ENCODE measurements at regions not wholly inside any gene's neighbourhood (a gene's known extent, or its start where the extent isn't known, plus 50 kb on each side); places are given as distances from the start of the nearest gene placed in this dataset.
"Not testable (repeated sequence)": the region's sequence is repeated elsewhere in the genome, so short reads cannot be mapped to it uniquely, and the experiment has no call there.

DNA sequence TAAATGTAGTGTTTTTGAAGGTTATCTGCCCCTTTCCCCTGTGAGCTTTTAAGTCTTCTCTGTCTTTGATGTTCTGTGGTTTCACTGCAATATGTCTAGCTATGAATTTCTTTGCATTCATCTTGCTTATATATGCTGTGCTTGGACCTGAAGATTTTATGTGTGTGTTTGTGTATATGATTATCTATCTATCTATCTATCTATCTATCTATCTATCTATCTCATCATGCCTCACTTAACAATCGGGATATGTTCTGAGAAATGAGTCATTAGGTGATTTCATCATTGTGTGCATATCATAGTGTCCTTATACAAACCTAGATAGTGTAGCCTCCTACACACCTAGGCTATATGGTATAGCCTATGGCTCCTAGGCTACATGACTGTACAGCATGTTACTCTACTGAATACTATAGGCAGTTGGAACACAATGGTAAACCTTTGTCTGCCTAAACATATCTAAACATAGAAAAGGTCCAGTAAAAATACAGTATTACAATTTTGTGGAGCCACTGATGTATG is 173.9 kb downstream of the NPIPA7 start:
- H3K27ac ChIP-seq; DNase-seq (ENCODE audit: low spot score); H3K4me3 ChIP-seq: not testable (repeated sequence)

DNA sequence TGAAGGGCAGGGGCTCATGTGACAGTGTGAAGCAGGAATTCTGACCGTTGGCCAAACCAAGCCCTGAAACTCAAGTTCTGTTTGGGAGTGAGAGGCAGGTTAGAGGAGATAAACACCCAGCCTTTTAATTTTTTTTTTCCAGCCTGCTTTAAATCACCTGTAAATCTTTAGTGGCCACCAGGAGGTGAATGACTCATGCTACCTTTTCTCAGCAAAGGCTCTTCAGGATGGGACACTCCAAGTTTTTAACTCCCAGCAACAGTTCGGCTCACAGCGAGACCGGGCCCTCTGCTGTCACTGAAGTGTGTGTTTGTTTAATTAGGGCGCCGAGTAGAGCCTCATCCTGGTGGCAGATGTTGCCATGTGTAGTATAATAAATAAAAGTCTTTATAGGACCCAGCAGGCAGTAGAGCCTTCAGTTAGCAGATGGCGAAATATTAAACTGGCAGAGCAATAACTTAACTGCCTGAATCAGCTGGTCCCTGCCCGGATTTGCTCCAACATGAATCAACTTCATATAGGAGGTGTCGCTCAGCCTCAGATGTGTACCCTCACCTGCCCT is 180.3 kb downstream of the NPIPA7 start:
- DNase-seq (ENCODE audit: low spot score); H3K27ac ChIP-seq; H3K4me3 ChIP-seq: not testable (repeated sequence)

DNA sequence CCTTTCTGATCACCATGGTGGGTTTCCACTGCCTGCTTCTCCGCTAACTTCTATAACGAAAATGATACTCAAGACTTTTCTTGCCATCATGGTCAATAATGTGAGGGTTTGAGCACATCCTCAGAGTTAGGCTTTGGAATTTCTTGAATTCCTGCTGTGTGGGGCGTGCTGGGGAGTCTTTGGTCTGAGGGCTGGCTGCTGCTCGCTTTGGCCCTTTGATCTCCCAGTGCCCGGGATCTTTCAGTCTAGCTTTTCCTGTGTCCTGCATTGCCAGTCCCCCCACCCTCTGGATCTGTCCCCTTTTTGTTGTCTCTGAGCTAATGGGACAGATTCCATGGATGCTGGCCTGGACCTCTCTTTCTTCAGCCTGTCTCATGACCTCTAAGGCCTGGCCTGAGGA is 182.6 kb downstream of the NPIPA7 start:
- H3K27ac ChIP-seq; DNase-seq (ENCODE audit: low spot score); H3K4me3 ChIP-seq: not testable (repeated sequence)

DNA sequence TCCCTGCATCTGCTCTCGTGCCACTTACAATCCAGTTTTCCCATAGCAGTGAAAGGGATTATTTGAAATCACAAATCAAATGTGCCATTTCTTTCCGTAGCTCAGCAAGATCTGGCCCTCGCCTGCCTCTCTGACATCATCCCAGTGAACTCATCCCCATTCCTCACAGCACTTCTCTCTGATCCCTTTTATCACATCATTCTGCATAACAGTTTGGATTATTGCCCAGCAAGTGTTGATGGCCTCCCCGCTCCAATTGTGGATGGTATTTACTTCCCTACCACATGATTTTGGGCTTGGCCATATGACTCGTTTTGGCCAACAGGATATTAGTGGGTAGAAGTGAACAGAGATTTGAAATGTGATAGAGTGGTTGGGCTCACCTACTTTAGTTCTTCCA is 185.0 kb downstream of the NPIPA7 start:
- not testable (repeated sequence) for H3K27ac ChIP-seq; H3K4me3 ChIP-seq; DNase-seq (ENCODE audit: low spot score)

DNA sequence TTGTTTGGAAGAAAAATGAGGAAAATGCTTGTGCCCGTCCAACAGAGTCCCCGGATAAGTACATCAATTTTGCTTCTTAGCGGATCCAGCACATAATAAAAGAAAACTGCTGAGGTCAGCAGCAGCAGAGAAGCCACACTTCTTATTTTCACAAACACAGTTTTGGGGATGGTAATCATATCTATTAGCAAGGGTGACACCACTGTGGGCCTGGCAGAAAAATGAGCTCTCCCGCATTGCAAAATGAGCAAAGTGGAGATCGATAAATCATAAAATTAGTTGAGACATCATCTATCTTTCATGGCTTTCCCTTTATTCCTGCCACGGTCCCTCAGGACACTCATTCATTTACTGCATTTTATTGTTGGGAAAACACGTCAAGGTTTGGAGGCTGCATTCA is 186.4 kb downstream of the NPIPA7 start:
- not testable (repeated sequence) for DNase-seq (ENCODE audit: low spot score); H3K4me3 ChIP-seq; H3K27ac ChIP-seq

DNA sequence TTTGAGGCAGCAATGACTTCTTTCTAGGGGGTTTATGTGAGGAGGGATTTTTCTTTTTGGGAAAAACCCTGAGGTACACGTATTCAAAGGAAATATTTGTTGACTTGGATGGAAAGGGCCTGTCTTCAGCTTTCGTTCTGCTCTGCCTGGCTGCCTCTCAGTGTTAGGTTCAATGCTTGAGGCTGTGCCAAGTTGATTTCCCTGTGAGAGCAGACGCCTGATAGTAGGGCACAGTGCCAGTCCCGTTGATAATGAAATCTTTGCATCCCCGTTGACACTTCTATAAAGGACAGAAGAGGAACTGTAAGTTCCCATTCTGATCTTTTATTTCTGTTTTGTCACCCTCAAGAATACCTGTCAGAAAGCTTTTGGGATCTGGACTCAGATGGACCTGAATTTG is 191.1 kb downstream of the NPIPA7 start:
- not testable (repeated sequence) for DNase-seq (ENCODE audit: low spot score); H3K27ac ChIP-seq; H3K4me3 ChIP-seq

DNA sequence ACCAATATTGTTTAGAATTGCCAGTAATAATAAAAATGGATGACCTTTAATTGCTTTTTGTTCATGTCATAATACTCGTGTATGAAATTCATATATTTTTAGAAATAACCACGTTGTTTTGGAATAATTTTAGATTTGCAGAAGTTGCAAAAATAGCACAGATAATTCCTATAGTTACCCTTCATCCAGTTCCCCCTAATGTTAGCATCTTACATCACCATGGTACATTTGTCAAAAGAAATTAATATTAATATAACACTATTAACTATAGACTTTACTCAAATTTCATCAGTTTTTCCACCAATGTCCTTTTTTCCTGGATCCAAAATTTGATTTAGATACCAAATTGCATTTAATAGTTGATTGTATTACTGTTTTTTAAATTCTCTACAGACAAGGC is 191.9 kb downstream of the NPIPA7 start:
- not testable (repeated sequence) for DNase-seq (ENCODE audit: low spot score); H3K27ac ChIP-seq; H3K4me3 ChIP-seq

DNA sequence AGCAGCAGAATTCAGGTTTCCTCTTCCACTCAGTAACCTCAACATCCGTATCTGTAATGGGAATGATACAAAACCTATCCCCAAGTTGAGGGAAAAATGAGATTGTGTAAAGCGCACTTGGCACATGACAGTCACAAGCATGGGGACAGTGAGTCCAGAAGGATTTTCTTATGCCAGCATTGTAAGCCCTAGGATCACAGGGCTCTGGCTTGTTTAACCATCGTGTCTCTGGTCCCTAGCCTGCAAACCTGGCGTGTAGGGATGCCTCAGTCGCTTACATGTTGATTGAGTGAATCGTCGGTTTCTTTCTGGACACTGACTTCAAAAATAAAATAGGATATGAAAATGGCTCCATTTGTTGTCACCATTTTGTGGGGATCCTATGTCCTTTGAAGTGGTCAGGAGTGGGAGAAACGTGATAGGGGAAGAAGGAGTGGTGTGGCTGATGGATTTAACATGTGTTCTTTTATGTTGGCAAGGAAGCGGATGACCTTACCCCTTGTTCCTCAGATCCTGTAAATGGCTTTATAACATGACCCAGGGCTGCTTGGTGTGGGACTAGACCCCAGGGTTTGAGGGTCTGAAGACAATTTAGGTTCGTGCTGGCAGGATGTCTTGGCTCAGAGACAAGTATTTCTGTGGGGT is 193.3 kb downstream of the NPIPA7 start:
- H3K27ac ChIP-seq; H3K4me3 ChIP-seq; DNase-seq (ENCODE audit: low spot score): not testable (repeated sequence)

DNA sequence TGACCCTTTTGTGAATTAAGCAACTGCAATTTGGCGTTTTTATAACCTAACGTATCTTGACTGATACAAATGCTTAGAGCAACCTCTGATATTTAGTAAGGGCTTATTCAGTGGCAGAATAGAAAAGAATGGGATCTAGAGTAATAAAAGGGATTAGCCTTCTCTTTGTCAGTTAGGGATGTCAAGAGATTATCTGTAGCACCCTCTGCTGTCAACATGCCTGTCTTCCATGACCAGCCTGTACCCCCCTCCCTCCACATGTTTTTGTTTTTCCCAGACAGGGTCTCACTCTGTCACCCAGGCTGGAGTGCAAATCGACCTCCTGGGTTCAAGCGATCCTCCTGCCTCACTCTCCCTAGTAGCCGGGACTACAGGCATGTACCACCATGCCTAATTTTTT is 198.1 kb downstream of the NPIPA7 start:
- not testable (repeated sequence) for H3K4me3 ChIP-seq; H3K27ac ChIP-seq; DNase-seq (ENCODE audit: low spot score)

DNA sequence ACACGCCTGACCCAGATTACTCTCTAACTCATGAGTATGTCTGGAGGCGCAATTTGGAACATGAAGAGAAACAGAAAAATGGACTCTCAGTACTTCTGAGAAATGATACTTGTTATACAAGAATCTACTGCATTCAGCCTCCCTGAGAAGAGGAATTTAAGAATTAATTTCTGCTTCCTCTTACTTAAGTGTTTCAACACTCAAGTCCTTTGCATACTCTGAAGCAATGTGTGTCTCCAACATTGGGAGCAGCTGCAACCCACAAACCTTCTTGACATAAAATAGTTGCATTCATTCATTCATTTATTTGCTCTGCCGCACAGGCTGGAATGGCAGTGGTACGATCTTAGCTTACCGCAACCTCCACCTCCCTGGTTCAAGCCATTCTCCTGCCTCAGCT is 199.8 kb downstream of the NPIPA7 start:
- Histone ChIP-seq H3K4me3 (no peak overlapping the region), H3K27ac (no peak overlapping the region)
- DNase-seq (ENCODE audit: low spot score), result no peak
- TF ChIP-seq, protein P1, sequence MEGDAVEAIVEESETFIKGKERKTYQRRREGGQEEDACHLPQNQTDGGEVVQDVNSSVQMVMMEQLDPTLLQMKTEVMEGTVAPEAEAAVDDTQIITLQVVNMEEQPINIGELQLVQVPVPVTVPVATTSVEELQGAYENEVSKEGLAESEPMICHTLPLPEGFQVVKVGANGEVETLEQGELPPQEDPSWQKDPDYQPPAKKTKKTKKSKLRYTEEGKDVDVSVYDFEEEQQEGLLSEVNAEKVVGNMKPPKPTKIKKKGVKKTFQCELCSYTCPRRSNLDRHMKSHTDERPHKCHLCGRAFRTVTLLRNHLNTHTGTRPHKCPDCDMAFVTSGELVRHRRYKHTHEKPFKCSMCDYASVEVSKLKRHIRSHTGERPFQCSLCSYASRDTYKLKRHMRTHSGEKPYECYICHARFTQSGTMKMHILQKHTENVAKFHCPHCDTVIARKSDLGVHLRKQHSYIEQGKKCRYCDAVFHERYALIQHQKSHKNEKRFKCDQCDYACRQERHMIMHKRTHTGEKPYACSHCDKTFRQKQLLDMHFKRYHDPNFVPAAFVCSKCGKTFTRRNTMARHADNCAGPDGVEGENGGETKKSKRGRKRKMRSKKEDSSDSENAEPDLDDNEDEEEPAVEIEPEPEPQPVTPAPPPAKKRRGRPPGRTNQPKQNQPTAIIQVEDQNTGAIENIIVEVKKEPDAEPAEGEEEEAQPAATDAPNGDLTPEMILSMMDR (IDR thresholded peaks at IDR 0.05), result no peak

DNA sequence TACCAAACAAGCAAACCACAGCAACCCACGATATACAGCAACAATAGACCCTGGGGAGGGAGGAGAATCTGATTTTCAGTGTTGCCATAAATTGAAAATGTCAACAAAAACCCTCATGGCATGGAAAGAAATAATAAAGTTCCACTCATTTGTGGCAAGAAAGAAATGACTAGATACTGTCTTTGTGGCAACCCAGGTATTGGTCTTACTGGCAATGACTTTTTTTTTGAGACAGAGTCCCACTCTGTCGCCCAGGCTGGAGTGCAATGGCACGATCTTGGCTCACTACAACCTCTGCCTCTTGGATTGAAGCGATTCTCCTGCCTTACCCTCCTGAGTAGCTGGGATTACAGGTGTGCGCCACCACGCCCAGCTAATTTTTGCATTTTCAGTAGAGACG is 204.0 kb downstream of the NPIPA7 start:
- not testable (repeated sequence) for DNase-seq (ENCODE audit: low spot score); H3K27ac ChIP-seq; H3K4me3 ChIP-seq

DNA sequence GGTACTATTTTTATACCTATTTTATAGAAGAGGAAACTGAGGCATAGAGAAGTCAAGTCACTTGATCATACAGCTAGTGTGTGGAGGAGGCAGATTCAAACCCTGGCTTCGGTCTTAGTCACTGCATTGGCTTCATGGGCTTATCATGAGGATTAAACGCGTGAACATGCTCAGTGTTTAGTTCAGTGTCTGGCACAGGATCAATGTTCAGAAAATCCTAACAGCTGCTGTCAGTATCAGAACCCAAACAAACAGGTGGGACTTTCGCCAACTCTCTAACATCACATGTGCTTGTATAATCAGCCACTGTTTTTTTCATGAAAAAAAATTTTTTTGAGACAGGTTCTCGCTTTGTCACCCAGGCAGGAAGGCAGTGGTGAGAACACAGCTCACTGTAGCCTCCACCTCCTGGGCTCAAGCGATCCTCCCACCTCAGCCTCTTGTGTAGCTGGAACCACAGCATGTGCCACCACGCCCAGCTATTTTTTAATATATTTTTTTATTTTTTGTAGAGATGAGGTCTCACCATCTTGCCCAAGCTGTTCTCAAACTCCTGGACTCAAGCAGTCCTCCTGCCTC is 207.2 kb downstream of the NPIPA7 start:
- not testable (repeated sequence) for DNase-seq (ENCODE audit: low spot score); H3K4me3 ChIP-seq; H3K27ac ChIP-seq

DNA sequence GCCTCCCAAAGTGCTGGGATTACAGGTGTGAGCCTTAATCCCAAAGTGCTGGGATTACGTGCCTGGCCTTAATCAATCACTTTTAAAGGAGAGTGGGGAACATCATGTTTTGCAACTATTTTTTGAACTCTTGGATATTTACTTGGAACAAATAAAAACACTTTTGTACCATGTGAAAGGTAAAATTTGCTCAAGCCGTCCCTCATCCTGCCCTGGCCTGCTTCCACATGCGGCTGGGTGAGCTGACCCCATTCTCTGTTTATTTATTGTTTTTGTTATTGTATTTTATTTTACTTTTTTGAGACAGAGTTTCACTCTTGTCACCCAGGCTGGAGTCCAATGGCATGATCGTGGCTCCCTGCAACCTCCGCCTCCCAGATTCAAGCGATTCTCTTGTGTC is 208.0 kb downstream of the NPIPA7 start:
- not testable (repeated sequence) for H3K4me3 ChIP-seq; DNase-seq (ENCODE audit: low spot score); H3K27ac ChIP-seq

DNA sequence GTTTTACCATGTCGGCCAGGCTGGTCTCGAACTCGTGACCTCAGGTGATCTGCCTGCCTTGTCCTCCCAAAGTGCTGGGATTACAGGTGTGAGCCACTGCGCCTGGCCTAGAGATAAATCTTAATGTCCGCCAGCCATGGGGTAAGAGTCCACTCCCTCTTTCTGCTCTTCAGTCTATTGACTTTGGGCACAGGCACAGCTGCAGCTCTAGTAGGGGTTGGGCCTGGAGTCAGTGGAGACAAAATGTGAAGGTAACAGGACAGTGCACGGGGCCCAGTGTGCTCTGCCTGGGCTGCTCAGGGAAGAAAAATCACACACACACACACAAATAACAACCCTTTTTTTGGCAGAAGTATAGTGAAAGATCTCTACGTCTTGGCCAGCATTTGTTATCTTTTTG is 209.5 kb downstream of the NPIPA7 start:
- not testable (repeated sequence) for DNase-seq (ENCODE audit: low spot score); H3K27ac ChIP-seq; H3K4me3 ChIP-seq

DNA sequence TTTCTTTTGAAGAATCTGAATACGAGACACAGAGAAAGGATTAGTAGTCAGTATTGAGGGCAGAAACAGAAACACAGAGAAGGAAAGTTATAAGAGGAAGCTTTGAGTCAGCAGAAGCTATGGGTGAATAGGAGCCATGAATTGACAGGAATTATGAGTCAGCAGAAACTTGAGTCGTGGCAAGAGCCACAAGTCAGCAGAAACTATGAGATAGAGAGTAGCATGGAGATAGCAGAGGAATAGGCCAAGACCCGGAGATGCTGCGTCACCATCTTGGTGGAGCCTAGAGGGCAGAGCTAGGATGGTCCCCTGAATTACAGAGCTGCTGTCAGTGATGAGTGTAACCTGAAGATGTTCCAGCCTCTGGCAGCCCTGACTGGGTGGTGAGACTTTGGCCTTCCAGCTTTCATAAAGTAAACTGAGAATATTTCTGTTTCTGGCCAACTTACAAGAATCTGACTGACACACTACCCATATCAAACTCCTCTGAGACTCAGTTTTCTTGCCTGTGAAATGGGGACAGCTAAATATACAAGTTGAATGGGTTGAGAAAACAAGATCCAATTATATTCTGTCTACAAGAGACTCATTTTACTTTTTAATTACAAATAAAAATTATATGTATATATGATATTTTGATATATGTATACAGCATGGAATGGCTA is 211.8 kb downstream of the NPIPA7 start:
- H3K4me3 ChIP-seq; DNase-seq (ENCODE audit: low spot score): not testable (repeated sequence)

More for the DNA sequence above, 211.8 kb downstream of the NPIPA7 start:
- H3K27ac ChIP-seq, result not testable (repeated sequence)

Measured in coronary artery (tissue), 2 donors.